ENCODE measurements at regions not wholly inside any gene's neighbourhood (a gene's known extent, or its start where the extent isn't known, plus 50 kb on each side); places are given as distances from the start of the nearest gene placed in this dataset.

GRCh38 chr10:60704471-60704870, 73.8 kb upstream of the CDK1 start:
- no peak for DNase-seq
- Mint-ChIP-seq H3K9me3 (no peaks in the 10 kb centered on the region), H3K4me3 (no peak overlapping the region), H3K36me3 (no peaks in the 10 kb centered on the region), H3K4me1 (ENCODE audit: low read depth) (peaks cover 55% of the 10 kb centered on the region), H3K27ac (no peak overlapping the region), H3K27me3 (no peaks in the 10 kb centered on the region)
- CTCF ChIA-PET: interaction anchor here (1.2 kb wide), 1 partner anchor 138 kb away, joined by 4 read pairs; no protein-coding TSS in a partner anchor
- intact Hi-C loops (cut with micrococcal nuclease): no loop called here
- POLR2A ChIA-PET: no interaction called here

- H3K27me3 Mint-ChIP-seq: no peaks in the 10 kb centered on the region
- intact Hi-C loops (cut with micrococcal nuclease): no loop called here
- ChIA-PET CTCF (no interaction called here), POLR2A (interaction anchor here (1.1 kb wide), 1 partner anchor 28 kb away, joined by 3 read pairs; no protein-coding TSS in a partner anchor)
- H3K27ac Mint-ChIP-seq: peak overlapping the region; percentile 31
- H3K9me3 Mint-ChIP-seq: no peaks in the 10 kb centered on the region
- H3K4me1 Mint-ChIP-seq (ENCODE audit: low read depth): peaks cover 51% of the 10 kb centered on the region
- DNase-seq: no peak
- H3K36me3 Mint-ChIP-seq: no peaks in the 10 kb centered on the region
- no peak overlapping the region for H3K4me3 Mint-ChIP-seq
Measured at GRCh38 chr10:60703266-60704041, 74.8 kb upstream of the CDK1 start.

- Mint-ChIP-seq H3K36me3 (peaks cover 3% of the 10 kb centered on the region), H3K9me3 (peaks cover 3% of the 10 kb centered on the region)
- CTCF ChIA-PET: no interaction called here
Measured at GRCh38 chr10:60687679-60688078, 90.6 kb upstream of the CDK1 start.

GRCh38 chr10:60684091-60684490, 94.2 kb upstream of the CDK1 start:
- H3K4me1 Mint-ChIP-seq (ENCODE audit: low read depth): no peaks in the 10 kb centered on the region
- DNase-seq: no peak
- no peak overlapping the region for H3K27ac Mint-ChIP-seq
- intact Hi-C loops (cut with micrococcal nuclease): no loop called here
- H3K9me3 Mint-ChIP-seq: no peaks in the 10 kb centered on the region
- ChIA-PET POLR2A (no interaction called here), CTCF (no interaction called here)
- H3K4me3 Mint-ChIP-seq: no peak overlapping the region
- H3K36me3 Mint-ChIP-seq: peaks cover 2% of the 10 kb centered on the region
- H3K27me3 Mint-ChIP-seq: no peaks in the 10 kb centered on the region

More at GRCh38 chr10:60687679-60688078, 90.6 kb upstream of the CDK1 start:
- Mint-ChIP-seq H3K27me3 (no peaks in the 10 kb centered on the region), H3K27ac (no peak overlapping the region), H3K4me3 (no peak overlapping the region), H3K4me1 (ENCODE audit: low read depth) (no peaks in the 10 kb centered on the region)
- intact Hi-C loops (cut with micrococcal nuclease): no loop called here
- POLR2A ChIA-PET: no interaction called here
- no peak for DNase-seq

DNA sequence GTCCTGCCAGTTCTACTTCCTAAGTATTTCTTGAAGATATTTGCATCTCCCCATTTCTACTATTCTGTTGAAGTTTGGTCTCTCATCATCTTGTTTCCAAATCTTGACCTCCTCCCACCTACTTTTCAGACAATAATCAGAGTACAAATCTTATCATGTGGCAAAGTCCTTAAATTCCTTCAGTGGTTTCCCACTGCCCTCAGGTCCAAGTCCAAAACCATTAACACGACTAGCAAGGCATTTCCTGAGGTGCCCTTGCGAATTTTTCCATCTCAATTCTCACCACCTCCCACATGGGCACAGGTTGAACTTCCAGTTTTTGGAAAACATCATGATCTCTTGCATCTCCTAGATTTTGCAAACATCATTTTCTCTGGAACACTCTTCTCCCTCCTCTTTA, 97.2 kb upstream of the CDK1 start:
- intact Hi-C loops (cut with micrococcal nuclease): no loop called here
- POLR2A ChIA-PET: no interaction called here
- no peak overlapping the region for H3K4me3 Mint-ChIP-seq

GRCh38 chr10:60679388-60679990, 98.8 kb upstream of the CDK1 start:
- H3K27ac Mint-ChIP-seq: no peak overlapping the region
- H3K9me3 Mint-ChIP-seq: peaks cover 2% of the 10 kb centered on the region
- intact Hi-C loops (cut with micrococcal nuclease): no loop called here
- H3K4me1 Mint-ChIP-seq (ENCODE audit: low read depth): peaks cover 8% of the 10 kb centered on the region
- ChIA-PET POLR2A (no interaction called here), CTCF (no interaction called here)
- no peak for DNase-seq
- no peaks in the 10 kb centered on the region for H3K27me3 Mint-ChIP-seq
- H3K4me3 Mint-ChIP-seq: no peak overlapping the region
- peaks cover 3% of the 10 kb centered on the region for H3K36me3 Mint-ChIP-seq

More for the DNA sequence above, 97.2 kb upstream of the CDK1 start:
- Mint-ChIP-seq H3K27me3 (no peaks in the 10 kb centered on the region), H3K36me3 (peaks cover 2% of the 10 kb centered on the region), H3K27ac (no peak overlapping the region), H3K4me1 (ENCODE audit: low read depth) (peaks cover 4% of the 10 kb centered on the region), H3K9me3 (no peaks in the 10 kb centered on the region)
- no peak for DNase-seq
- CTCF ChIA-PET: no interaction called here

DNA sequence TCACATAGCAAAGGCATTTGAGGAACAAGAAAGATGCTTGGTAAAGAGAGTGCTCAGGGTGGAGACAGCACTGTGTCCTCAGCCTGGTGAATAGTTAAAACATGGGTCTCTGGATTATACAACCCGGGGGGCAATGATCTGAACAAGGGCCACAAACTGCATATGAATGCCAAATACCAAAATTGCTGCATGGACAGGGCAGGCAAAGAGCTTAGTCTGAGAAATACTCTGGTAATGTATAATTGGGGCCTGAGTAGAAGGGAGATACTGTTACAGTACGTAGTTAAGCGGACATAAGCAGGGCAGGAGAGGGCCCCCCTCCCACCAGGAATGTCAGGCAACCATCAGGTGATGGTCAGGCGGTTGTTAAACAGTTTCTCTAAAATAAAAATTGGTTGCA, 99.3 kb upstream of the CDK1 start:
- no peaks in the 10 kb centered on the region for H3K27me3 Mint-ChIP-seq
- H3K9me3 Mint-ChIP-seq: peaks cover 6% of the 10 kb centered on the region
- ChIA-PET CTCF (no interaction called here), POLR2A (no interaction called here)
- intact Hi-C loops (cut with micrococcal nuclease): no loop called here
- H3K27ac Mint-ChIP-seq: no peak overlapping the region
- no peak overlapping the region for H3K4me3 Mint-ChIP-seq
- DNase-seq: no peak
- H3K4me1 Mint-ChIP-seq (ENCODE audit: low read depth): peaks cover 8% of the 10 kb centered on the region
- peaks cover 7% of the 10 kb centered on the region for H3K36me3 Mint-ChIP-seq

DNA sequence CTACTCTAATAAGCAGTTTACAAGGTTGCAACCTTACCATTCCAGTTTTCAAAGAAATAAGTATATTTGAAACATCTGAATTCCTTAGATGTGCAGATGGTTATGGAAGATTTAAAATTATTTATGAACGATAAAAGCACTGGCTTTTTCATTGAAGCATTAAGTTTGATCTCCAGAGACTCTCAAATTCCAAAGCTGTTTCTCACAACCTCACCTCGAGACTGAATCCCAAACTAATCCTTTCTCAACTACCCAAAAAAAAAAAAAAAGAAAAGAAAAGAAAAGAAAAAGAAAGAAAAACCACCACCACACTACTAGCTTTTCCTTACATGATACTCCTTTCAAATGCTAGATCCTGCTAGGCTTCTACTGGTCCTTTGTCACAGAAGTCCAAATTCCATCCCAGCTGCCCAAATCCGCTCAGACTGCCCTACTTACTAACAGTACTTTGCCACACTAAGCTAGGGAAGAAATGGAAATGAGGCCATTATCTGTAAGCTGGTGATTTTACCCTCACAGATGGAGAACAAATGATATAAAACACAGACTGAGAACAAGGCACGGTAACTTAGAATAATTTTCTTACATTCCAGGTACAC, 100.6 kb upstream of the CDK1 start:
- intact Hi-C loops (cut with micrococcal nuclease): no loop called here
- no peak overlapping the region for H3K4me3 Mint-ChIP-seq
- no peak overlapping the region for H3K27ac Mint-ChIP-seq
- CTCF ChIA-PET: no interaction called here
- peaks cover 6% of the 10 kb centered on the region for H3K9me3 Mint-ChIP-seq
- H3K36me3 Mint-ChIP-seq: peaks cover 9% of the 10 kb centered on the region
- no peak for DNase-seq
- POLR2A ChIA-PET: interaction anchor here (0.6 kb wide), 1 partner anchor 49 kb away, joined by 5 read pairs; no protein-coding TSS in a partner anchor
- H3K27me3 Mint-ChIP-seq: no peaks in the 10 kb centered on the region
- peaks cover 8% of the 10 kb centered on the region for H3K4me1 Mint-ChIP-seq (ENCODE audit: low read depth)

- DNase-seq: no peak
Measured at GRCh38 chr10:60675236-60675635, 103.0 kb upstream of the CDK1 start.

DNA sequence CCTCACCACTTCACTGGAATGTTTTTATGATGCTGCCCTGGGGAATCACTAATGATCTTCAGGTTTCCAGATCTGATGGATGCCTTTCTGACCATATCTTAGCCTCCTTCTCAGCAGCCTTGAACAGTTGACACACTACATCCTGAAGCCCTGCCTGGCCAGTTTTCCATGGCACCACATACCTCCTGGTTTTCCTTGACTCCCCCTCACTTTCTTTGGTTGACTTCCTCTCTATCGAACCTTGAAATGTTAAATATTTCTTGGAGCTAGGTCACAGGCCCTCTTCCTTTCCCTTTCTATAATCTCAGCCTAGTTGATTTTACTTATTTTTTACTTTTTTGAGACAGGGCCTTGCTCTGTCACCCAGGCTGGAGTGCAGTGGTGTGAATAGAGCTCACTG, 108.8 kb upstream of the CDK1 start:
- Mint-ChIP-seq H3K9me3 (peaks cover 14% of the 10 kb centered on the region), H3K27ac (no peak overlapping the region), H3K4me1 (ENCODE audit: low read depth) (peaks cover 18% of the 10 kb centered on the region), H3K27me3 (no peaks in the 10 kb centered on the region), H3K36me3 (peaks cover 7% of the 10 kb centered on the region), H3K4me3 (no peak overlapping the region)
- ChIA-PET POLR2A (no interaction called here), CTCF (no interaction called here)
- intact Hi-C loops (cut with micrococcal nuclease): loop anchor here (5.0 to 10.0 kb wide), 2 partner anchors 62 to 765 kb away; partner anchors contain the start of gene CCDC6
- no peak for DNase-seq

More at GRCh38 chr10:60675236-60675635, 103.0 kb upstream of the CDK1 start:
- CTCF ChIA-PET: no interaction called here
- no peaks in the 10 kb centered on the region for H3K27me3 Mint-ChIP-seq
- peaks cover 7% of the 10 kb centered on the region for H3K36me3 Mint-ChIP-seq
- intact Hi-C loops (cut with micrococcal nuclease): no loop called here
- H3K4me3 Mint-ChIP-seq: no peak overlapping the region
- H3K9me3 Mint-ChIP-seq: peaks cover 16% of the 10 kb centered on the region
- H3K4me1 Mint-ChIP-seq (ENCODE audit: low read depth): peaks cover 12% of the 10 kb centered on the region
- H3K27ac Mint-ChIP-seq: no peak overlapping the region
- POLR2A ChIA-PET: no interaction called here

GRCh38 chr10:60666221-60666620, 112.1 kb upstream of the CDK1 start:
- no peak overlapping the region for H3K4me3 Mint-ChIP-seq
- DNase-seq: peak; percentile 60
- no peak overlapping the region for H3K27ac Mint-ChIP-seq
- peaks cover 43% of the 10 kb centered on the region for H3K4me1 Mint-ChIP-seq (ENCODE audit: low read depth)
- peaks cover under 1% of the 10 kb centered on the region for H3K9me3 Mint-ChIP-seq
- H3K27me3 Mint-ChIP-seq: peaks cover 3% of the 10 kb centered on the region
- H3K36me3 Mint-ChIP-seq: no peaks in the 10 kb centered on the region
- intact Hi-C loops (cut with micrococcal nuclease): loop anchor here (2.0 to 10.0 kb wide), 3 partner anchors 59 to 761 kb away; partner anchors contain the start of gene CCDC6
- ChIA-PET CTCF (no interaction called here), POLR2A (no interaction called here)

GRCh38 chr10:60664859-60665258, 113.4 kb upstream of the CDK1 start:
- Mint-ChIP-seq H3K36me3 (no peaks in the 10 kb centered on the region), H3K4me1 (ENCODE audit: low read depth) (peaks cover 45% of the 10 kb centered on the region), H3K4me3 (no peak overlapping the region), H3K27ac (no peak overlapping the region), H3K27me3 (peaks cover 3% of the 10 kb centered on the region), H3K9me3 (no peaks in the 10 kb centered on the region)
- CTCF ChIA-PET: no interaction called here
- no peak for DNase-seq
- intact Hi-C loops (cut with micrococcal nuclease): loop anchor here (5.0 to 10.0 kb wide), 2 partner anchors 58 to 760 kb away; partner anchors contain the start of gene CCDC6
- POLR2A ChIA-PET: no interaction called here

Measured in activated CD4-positive, alpha-beta memory T cell treated with anti-CD3 and anti-CD28 coated beads for 36 hours (primary cell).